ENCODE measurements at regions not wholly inside any gene's neighbourhood (a gene's known extent, or its start where the extent isn't known, plus 50 kb on each side); places are given as distances from the start of the nearest gene placed in this dataset.
A peak's percentile ranks its signal among the peaks of the same experiment; 100 is the strongest.

- H3K4me1 ChIP-seq (ENCODE audit: insufficient read depth, low read length), result peaks cover 50% of the 10 kb centered on the region
- H3K27ac ChIP-seq (ENCODE audit: low read length), result peak overlapping the region; percentile 59
- H3F3A ChIP-seq (ENCODE audit: low read length, unreplicated experiment), result no peaks in the 10 kb centered on the region
- ChIA-PET CTCF (no interaction called here), POLR2A (ENCODE audit: unreplicated experiment) (no interaction called here)
- ATAC-seq (no peak), DNase-seq (no peak)
- intact Hi-C loops (cut with micrococcal nuclease), result no loop called here
- no peaks in the 10 kb centered on the region for H4K20me1 ChIP-seq (ENCODE audit: low read length)
- H2AFZ ChIP-seq (ENCODE audit: low read length), result peak overlapping the region; percentile 58
- H3K4me2 ChIP-seq (ENCODE audit: low read length), result peak overlapping the region; percentile 70
- peak overlapping the region; percentile 62 for H3K9ac ChIP-seq (ENCODE audit: low read length)
- no peaks in the 10 kb centered on the region for H3K9me2 ChIP-seq (replicated peaks; ENCODE audit: low read length)
- TF ChIP-seq EZH2 (IDR thresholded peaks at IDR 0.05; ENCODE audit: low read length, unreplicated experiment), result no peak
- TF ChIP-seq, protein P1, sequence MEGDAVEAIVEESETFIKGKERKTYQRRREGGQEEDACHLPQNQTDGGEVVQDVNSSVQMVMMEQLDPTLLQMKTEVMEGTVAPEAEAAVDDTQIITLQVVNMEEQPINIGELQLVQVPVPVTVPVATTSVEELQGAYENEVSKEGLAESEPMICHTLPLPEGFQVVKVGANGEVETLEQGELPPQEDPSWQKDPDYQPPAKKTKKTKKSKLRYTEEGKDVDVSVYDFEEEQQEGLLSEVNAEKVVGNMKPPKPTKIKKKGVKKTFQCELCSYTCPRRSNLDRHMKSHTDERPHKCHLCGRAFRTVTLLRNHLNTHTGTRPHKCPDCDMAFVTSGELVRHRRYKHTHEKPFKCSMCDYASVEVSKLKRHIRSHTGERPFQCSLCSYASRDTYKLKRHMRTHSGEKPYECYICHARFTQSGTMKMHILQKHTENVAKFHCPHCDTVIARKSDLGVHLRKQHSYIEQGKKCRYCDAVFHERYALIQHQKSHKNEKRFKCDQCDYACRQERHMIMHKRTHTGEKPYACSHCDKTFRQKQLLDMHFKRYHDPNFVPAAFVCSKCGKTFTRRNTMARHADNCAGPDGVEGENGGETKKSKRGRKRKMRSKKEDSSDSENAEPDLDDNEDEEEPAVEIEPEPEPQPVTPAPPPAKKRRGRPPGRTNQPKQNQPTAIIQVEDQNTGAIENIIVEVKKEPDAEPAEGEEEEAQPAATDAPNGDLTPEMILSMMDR (conservative IDR thresholded peaks at IDR 0.05; ENCODE audit: low read depth, low read length), result no peak
- no peak for TF ChIP-seq EZH2phosphoT487 (IDR thresholded peaks at IDR 0.05; ENCODE audit: borderline replicate concordance, low read length)
- peak overlapping the region; percentile 54 for H3K4me3 ChIP-seq (ENCODE audit: low read length)
- no peaks in the 10 kb centered on the region for H3K36me3 ChIP-seq (ENCODE audit: low read depth, low read length)
- TSS peak; percentile 39 for BruUV-seq (replicated peaks)
- H3K27me3 ChIP-seq (ENCODE audit: low read length), result no peaks in the 10 kb centered on the region
- peaks cover 56% of the 10 kb centered on the region for H3K79me2 ChIP-seq (ENCODE audit: low read length)
- H3K9me3 ChIP-seq (ENCODE audit: low read length), result no peaks in the 10 kb centered on the region
Observed at GRCh38 chr20:24109537-24109936, 121.0 kb upstream of the GGTLC1 start.

DNA sequence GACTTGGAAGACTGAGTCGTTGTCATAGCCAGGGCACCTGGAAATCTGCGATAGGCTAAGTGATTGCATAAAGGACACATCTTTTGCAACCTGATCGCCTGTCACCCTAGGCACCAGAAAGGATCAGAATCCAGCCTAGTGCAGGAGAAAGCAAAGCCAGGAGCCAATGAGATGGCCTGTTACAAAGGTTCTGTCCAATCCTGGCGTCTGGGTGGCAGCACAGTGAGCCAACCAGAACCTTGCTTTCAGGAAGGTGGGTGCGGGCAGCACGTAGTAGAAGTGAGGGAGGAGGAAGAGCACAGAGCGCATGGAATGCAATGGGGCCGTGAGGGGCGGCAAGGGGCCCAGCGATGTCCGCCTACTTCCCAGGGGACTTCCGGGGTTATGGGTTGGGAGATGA is 120.4 kb upstream of the GGTLC1 start:
- peak overlapping the region; percentile 62 for H3K9ac ChIP-seq (ENCODE audit: low read length)
- TF ChIP-seq EZH2 (IDR thresholded peaks at IDR 0.05; ENCODE audit: low read length, unreplicated experiment) (no peak), EZH2phosphoT487 (IDR thresholded peaks at IDR 0.05; ENCODE audit: borderline replicate concordance, low read length) (no peak)
- TF ChIP-seq, protein P1 (conservative IDR thresholded peaks at IDR 0.05; ENCODE audit: low read depth, low read length), result no peak
- no peaks in the 10 kb centered on the region for H3F3A ChIP-seq (ENCODE audit: low read length, unreplicated experiment)
- ChIA-PET POLR2A (ENCODE audit: unreplicated experiment) (no interaction called here), CTCF (no interaction called here)
- no TSS peak for BruUV-seq (replicated peaks)
- peak; percentile 90 for DNase-seq
- peaks cover 55% of the 10 kb centered on the region for H3K4me1 ChIP-seq (ENCODE audit: insufficient read depth, low read length)
- H4K20me1 ChIP-seq (ENCODE audit: low read length), result no peaks in the 10 kb centered on the region
- peak overlapping the region; percentile 59 for H3K27ac ChIP-seq (ENCODE audit: low read length)
- H3K36me3 ChIP-seq (ENCODE audit: low read depth, low read length), result no peaks in the 10 kb centered on the region
- no peaks in the 10 kb centered on the region for H3K27me3 ChIP-seq (ENCODE audit: low read length)
- peak overlapping the region; percentile 58 for H2AFZ ChIP-seq (ENCODE audit: low read length)
- intact Hi-C loops (cut with micrococcal nuclease), result no loop called here
- no peaks in the 10 kb centered on the region for H3K9me3 ChIP-seq (ENCODE audit: low read length)
- ATAC-seq, result peak; percentile 48
- H3K9me2 ChIP-seq (replicated peaks; ENCODE audit: low read length), result no peaks in the 10 kb centered on the region
- H3K4me2 ChIP-seq (ENCODE audit: low read length), result peak overlapping the region; percentile 70
- peak overlapping the region; percentile 54 for H3K4me3 ChIP-seq (ENCODE audit: low read length)
- H3K79me2 ChIP-seq (ENCODE audit: low read length), result peaks cover 61% of the 10 kb centered on the region

DNA sequence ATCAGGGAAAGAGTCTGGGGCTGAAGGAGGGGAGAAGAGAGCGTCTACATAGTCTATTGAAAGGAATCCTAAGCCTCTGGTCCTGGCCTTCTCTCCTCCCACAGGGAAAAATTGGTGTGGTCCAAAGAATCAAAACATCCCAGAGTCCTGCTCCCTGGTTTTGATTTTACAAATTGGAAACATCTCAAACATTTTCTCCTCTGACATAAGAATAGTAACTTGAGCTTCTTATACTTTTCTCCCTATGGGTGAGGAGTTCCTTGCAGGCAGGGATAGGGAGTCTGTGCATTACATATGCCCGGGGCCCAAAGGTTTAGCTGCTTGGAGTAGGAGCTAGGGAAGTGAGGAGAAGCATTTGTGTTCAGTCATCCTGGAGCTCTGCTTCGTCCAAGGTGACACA is 120.0 kb upstream of the GGTLC1 start:
- H3K9me2 ChIP-seq (replicated peaks; ENCODE audit: low read length), result no peaks in the 10 kb centered on the region
- no peak for ATAC-seq
- BruUV-seq (replicated peaks), result no TSS peak
- H3K9ac ChIP-seq (ENCODE audit: low read length), result no peak overlapping the region
- H3K4me3 ChIP-seq (ENCODE audit: low read length), result peak overlapping the region; percentile 54; the same call in 1 of the 2 replicates
- H3K27ac ChIP-seq (ENCODE audit: low read length), result peak overlapping the region; percentile 22
- no peak for DNase-seq
- H4K20me1 ChIP-seq (ENCODE audit: low read length), result no peaks in the 10 kb centered on the region
- H3K4me2 ChIP-seq (ENCODE audit: low read length), result peak overlapping the region; percentile 70
- H3K79me2 ChIP-seq (ENCODE audit: low read length), result peaks cover 65% of the 10 kb centered on the region
- H3K4me1 ChIP-seq (ENCODE audit: insufficient read depth, low read length), result peaks cover 59% of the 10 kb centered on the region
- ChIA-PET CTCF (no interaction called here), POLR2A (ENCODE audit: unreplicated experiment) (no interaction called here)
- TF ChIP-seq, protein P1 (conservative IDR thresholded peaks at IDR 0.05; ENCODE audit: low read depth, low read length), result no peak
- TF ChIP-seq EZH2 (IDR thresholded peaks at IDR 0.05; ENCODE audit: low read length, unreplicated experiment) (no peak), EZH2phosphoT487 (IDR thresholded peaks at IDR 0.05; ENCODE audit: borderline replicate concordance, low read length) (no peak)
- H3K36me3 ChIP-seq (ENCODE audit: low read depth, low read length), result no peaks in the 10 kb centered on the region
- no peaks in the 10 kb centered on the region for H3F3A ChIP-seq (ENCODE audit: low read length, unreplicated experiment)
- H2AFZ ChIP-seq (ENCODE audit: low read length), result peak overlapping the region; percentile 58
- intact Hi-C loops (cut with micrococcal nuclease), result no loop called here
- H3K9me3 ChIP-seq (ENCODE audit: low read length), result no peaks in the 10 kb centered on the region
- H3K27me3 ChIP-seq (ENCODE audit: low read length), result no peaks in the 10 kb centered on the region
